ENCODE measurements at regions not wholly inside any gene's neighbourhood (a gene's known extent, or its start where the extent isn't known, plus 50 kb on each side); places are given as distances from the start of the nearest gene placed in this dataset.

DNA sequence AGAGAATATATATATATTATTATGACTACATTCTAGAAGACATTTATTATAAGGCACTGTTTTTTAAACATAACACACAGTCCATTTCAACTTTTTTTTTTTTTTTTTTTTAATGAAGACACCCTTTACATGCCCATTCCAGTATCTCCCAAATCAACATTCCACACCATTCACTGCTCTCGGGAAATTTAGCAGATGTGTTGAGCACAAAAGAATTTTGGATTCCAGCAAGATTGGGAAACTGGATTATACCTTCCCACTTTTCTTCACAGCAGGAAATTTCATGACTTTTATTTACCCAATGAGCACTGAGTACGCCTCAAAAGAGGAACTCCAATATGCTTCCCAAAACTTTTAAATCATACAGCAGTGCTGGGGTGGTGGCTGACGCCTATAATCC, 333.6 kb upstream of the DAB2 start:
- H3K36me3 ChIP-seq (replicated peaks; ENCODE audit: insufficient read depth, low read length) = no peaks in the 10 kb centered on the region
- DNase-seq = no peak

DNA sequence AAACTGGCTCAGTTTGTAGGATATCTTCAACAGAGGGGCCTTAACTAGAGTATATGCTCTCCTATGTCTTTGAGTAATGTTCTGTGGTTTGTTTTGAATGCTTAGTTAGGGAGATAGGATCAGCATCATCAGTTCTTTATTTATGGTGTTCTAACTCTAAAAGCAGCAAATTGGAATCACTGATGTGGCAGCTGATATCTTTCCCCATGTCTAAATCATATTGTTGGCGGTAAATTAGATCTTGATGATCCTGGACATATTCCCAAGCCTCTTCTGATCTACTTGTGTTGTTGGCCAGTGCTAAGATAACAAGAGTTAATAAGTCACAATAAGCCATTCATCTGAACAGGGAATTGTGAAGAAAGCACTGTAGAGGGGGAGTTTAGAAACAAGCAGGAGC, 332.4 kb upstream of the DAB2 start:
- Histone ChIP-seq H3K4me1 (ENCODE audit: low read length) (peaks cover 12% of the 10 kb centered on the region), H3K4me3 (ENCODE audit: low read length) (no peak overlapping the region), H3K9me3 (replicated peaks; ENCODE audit: insufficient read depth, low read length) (no peaks in the 10 kb centered on the region), H3F3A (ENCODE audit: insufficient read depth, low read length) (no peaks in the 10 kb centered on the region), H2AFZ (ENCODE audit: low read length) (no peak overlapping the region), H3K79me2 (ENCODE audit: low read length) (no peaks in the 10 kb centered on the region), H3K27me3 (replicated peaks; ENCODE audit: insufficient read depth, low read length) (no peaks in the 10 kb centered on the region), H4K20me1 (ENCODE audit: insufficient read depth, low read length) (no peaks in the 10 kb centered on the region), H3K27ac (ENCODE audit: low read length) (no peak overlapping the region), H3K36me3 (replicated peaks; ENCODE audit: insufficient read depth, low read length) (no peaks in the 10 kb centered on the region), H3K4me2 (ENCODE audit: low read depth, low read length) (no peak overlapping the region), H3K9ac (ENCODE audit: low read length) (no peak overlapping the region), H3K9me2 (replicated peaks; ENCODE audit: insufficient read depth, low read length) (no peaks in the 10 kb centered on the region)
- DNase-seq = no peak
- TF ChIP-seq EZH2 (optimal IDR thresholded peaks at IDR 0.05; ENCODE audit: low read depth, low read length) (no peak), EZH2phosphoT487 (IDR thresholded peaks at IDR 0.05; ENCODE audit: low read length) (no peak)
- TF ChIP-seq, protein P1, sequence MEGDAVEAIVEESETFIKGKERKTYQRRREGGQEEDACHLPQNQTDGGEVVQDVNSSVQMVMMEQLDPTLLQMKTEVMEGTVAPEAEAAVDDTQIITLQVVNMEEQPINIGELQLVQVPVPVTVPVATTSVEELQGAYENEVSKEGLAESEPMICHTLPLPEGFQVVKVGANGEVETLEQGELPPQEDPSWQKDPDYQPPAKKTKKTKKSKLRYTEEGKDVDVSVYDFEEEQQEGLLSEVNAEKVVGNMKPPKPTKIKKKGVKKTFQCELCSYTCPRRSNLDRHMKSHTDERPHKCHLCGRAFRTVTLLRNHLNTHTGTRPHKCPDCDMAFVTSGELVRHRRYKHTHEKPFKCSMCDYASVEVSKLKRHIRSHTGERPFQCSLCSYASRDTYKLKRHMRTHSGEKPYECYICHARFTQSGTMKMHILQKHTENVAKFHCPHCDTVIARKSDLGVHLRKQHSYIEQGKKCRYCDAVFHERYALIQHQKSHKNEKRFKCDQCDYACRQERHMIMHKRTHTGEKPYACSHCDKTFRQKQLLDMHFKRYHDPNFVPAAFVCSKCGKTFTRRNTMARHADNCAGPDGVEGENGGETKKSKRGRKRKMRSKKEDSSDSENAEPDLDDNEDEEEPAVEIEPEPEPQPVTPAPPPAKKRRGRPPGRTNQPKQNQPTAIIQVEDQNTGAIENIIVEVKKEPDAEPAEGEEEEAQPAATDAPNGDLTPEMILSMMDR (IDR thresholded peaks at IDR 0.05; ENCODE audit: low read length) = no peak

More for the DNA sequence above, 333.6 kb upstream of the DAB2 start:
- H3K4me1 ChIP-seq (ENCODE audit: low read length) = peaks cover 12% of the 10 kb centered on the region
- no peaks in the 10 kb centered on the region for H3K79me2 ChIP-seq (ENCODE audit: low read length)
- H2AFZ ChIP-seq (ENCODE audit: low read length) = no peak overlapping the region
- H3K9ac ChIP-seq (ENCODE audit: low read length) = no peak overlapping the region
- no peaks in the 10 kb centered on the region for H3K9me2 ChIP-seq (replicated peaks; ENCODE audit: insufficient read depth, low read length)
- TF ChIP-seq EZH2 (optimal IDR thresholded peaks at IDR 0.05; ENCODE audit: low read depth, low read length) (no peak), EZH2phosphoT487 (IDR thresholded peaks at IDR 0.05; ENCODE audit: low read length) (no peak)
- TF ChIP-seq, protein P1 (IDR thresholded peaks at IDR 0.05; ENCODE audit: low read length) = no peak
- H4K20me1 ChIP-seq (ENCODE audit: insufficient read depth, low read length) = no peaks in the 10 kb centered on the region
- no peaks in the 10 kb centered on the region for H3K9me3 ChIP-seq (replicated peaks; ENCODE audit: insufficient read depth, low read length)
- no peak overlapping the region for H3K4me3 ChIP-seq (ENCODE audit: low read length)
- no peaks in the 10 kb centered on the region for H3K27me3 ChIP-seq (replicated peaks; ENCODE audit: insufficient read depth, low read length)
- no peaks in the 10 kb centered on the region for H3F3A ChIP-seq (ENCODE audit: insufficient read depth, low read length)
- no peak overlapping the region for H3K27ac ChIP-seq (ENCODE audit: low read length)
- no peak overlapping the region for H3K4me2 ChIP-seq (ENCODE audit: low read depth, low read length)

DNA sequence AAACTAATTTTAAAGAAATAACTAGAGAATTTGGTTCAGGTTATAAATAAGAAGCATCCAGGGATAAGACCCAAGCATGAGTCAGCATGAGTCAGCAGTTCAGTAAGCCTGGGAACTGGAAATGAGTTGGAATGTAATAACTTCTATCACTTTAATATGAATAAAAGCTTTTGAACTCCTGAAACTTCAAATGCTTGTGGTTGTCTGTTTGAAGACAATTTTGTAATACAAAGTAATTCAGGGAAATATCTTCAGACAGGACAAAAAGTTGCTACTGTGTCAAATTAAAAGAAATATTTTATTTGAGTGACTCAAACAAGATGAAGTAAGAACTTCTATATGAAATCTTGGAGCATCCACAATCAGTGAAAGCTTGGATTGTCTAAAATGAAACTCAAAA, 331.2 kb upstream of the DAB2 start:
- H3K79me2 ChIP-seq (ENCODE audit: low read length) = no peaks in the 10 kb centered on the region
- H3K9ac ChIP-seq (ENCODE audit: low read length) = no peak overlapping the region
- H3F3A ChIP-seq (ENCODE audit: insufficient read depth, low read length) = no peaks in the 10 kb centered on the region
- H2AFZ ChIP-seq (ENCODE audit: low read length) = no peak overlapping the region
- H4K20me1 ChIP-seq (ENCODE audit: insufficient read depth, low read length) = no peaks in the 10 kb centered on the region
- H3K4me1 ChIP-seq (ENCODE audit: low read length) = peaks cover 12% of the 10 kb centered on the region
- no peak for DNase-seq
- H3K27me3 ChIP-seq (replicated peaks; ENCODE audit: insufficient read depth, low read length) = no peaks in the 10 kb centered on the region
- no peak for TF ChIP-seq EZH2 (optimal IDR thresholded peaks at IDR 0.05; ENCODE audit: low read depth, low read length)
- TF ChIP-seq, protein P1 (IDR thresholded peaks at IDR 0.05; ENCODE audit: low read length) = no peak
- TF ChIP-seq EZH2phosphoT487 (IDR thresholded peaks at IDR 0.05; ENCODE audit: low read length) = no peak
- no peaks in the 10 kb centered on the region for H3K9me2 ChIP-seq (replicated peaks; ENCODE audit: insufficient read depth, low read length)
- H3K9me3 ChIP-seq (replicated peaks; ENCODE audit: insufficient read depth, low read length) = no peaks in the 10 kb centered on the region
- H3K36me3 ChIP-seq (replicated peaks; ENCODE audit: insufficient read depth, low read length) = no peaks in the 10 kb centered on the region
- no peak overlapping the region for H3K27ac ChIP-seq (ENCODE audit: low read length)
- H3K4me2 ChIP-seq (ENCODE audit: low read depth, low read length) = no peak overlapping the region
- no peak overlapping the region for H3K4me3 ChIP-seq (ENCODE audit: low read length)

Data from MM.1S (cell line).